ENCODE measurements at regions not wholly inside any gene's neighbourhood (a gene's known extent, or its start where the extent isn't known, plus 50 kb on each side); places are given as distances from the start of the nearest gene placed in this dataset.

DNA sequence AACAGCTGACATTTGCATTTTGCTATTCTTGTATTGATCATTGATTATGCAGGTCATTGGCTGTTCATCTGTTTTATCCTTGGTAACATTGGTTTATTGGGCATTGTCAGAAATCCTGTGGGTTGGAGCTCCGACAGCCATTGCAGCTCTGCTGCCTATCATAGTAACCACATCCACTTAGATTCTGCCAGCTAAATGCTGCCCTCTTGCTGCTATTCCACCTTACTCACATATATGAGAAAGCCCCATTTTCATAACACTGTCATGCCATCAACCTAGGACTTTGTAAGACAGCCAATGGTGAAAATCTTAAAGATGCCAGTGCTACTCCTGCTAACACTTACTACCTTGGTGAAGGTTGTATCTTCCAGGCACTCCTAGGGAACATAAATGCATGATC, 187.3 kb upstream of the CXCL13 start:
- TF ChIP-seq, protein P1, sequence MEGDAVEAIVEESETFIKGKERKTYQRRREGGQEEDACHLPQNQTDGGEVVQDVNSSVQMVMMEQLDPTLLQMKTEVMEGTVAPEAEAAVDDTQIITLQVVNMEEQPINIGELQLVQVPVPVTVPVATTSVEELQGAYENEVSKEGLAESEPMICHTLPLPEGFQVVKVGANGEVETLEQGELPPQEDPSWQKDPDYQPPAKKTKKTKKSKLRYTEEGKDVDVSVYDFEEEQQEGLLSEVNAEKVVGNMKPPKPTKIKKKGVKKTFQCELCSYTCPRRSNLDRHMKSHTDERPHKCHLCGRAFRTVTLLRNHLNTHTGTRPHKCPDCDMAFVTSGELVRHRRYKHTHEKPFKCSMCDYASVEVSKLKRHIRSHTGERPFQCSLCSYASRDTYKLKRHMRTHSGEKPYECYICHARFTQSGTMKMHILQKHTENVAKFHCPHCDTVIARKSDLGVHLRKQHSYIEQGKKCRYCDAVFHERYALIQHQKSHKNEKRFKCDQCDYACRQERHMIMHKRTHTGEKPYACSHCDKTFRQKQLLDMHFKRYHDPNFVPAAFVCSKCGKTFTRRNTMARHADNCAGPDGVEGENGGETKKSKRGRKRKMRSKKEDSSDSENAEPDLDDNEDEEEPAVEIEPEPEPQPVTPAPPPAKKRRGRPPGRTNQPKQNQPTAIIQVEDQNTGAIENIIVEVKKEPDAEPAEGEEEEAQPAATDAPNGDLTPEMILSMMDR (IDR thresholded peaks at IDR 0.05): no peak
- TF ChIP-seq POLR2A (IDR thresholded peaks at IDR 0.05) (no peak), EP300 (IDR thresholded peaks at IDR 0.05) (no peak)
